ENCODE measurements at regions not wholly inside any gene's neighbourhood (a gene's known extent, or its start where the extent isn't known, plus 50 kb on each side); places are given as distances from the start of the nearest gene placed in this dataset.

GRCh38 chr6:99709062-99709461, 102.4 kb downstream of the PRDM13 start:
- in situ Hi-C loops (cut with MboI) = no loop called here
- no peaks in the 10 kb centered on the region for H3K9me1 ChIP-seq (ENCODE audit: control insufficient read depth, insufficient read depth, low read length)
- no peak overlapping the region for H3K27ac ChIP-seq (ENCODE audit: extremely low read depth, low read depth, low read length)
- no peak overlapping the region for H2AFZ ChIP-seq (ENCODE audit: low read depth, low read length)
- H3K9ac ChIP-seq (ENCODE audit: insufficient read depth in 1 of 2, low read depth in 2 of 2, low read length in 2 of 2) = no peak overlapping the region
- POLR2A ChIA-PET = no interaction called here
- intact Hi-C loops (cut with micrococcal nuclease) = no loop called here
- H3K4me3 ChIP-seq = no peak overlapping the region
- no peaks in the 10 kb centered on the region for H3K27me3 ChIP-seq (ENCODE audit: control insufficient read depth in 2 of 2, insufficient read depth in 2 of 2, low read length in 2 of 2)
- no peaks in the 10 kb centered on the region for H3K36me3 ChIP-seq (ENCODE audit: control insufficient read depth, insufficient read depth, low read length)
- no peaks in the 10 kb centered on the region for H4K20me1 ChIP-seq (replicated peaks; ENCODE audit: control insufficient read depth, insufficient read depth, low read length)
- CTCF ChIA-PET (ENCODE audit: low intra/inter-chr PET ratio) = no interaction called here
- FAIRE-seq (no peak), DNase-seq (ENCODE audit: extremely low read depth in 1 of 4, low spot score in 3 of 4) (no peak), ATAC-seq (no peak)
- H3K4me2 ChIP-seq (ENCODE audit: insufficient read depth, low read length) = no peak overlapping the region
- no peaks in the 10 kb centered on the region for H3K9me3 ChIP-seq (replicated peaks; ENCODE audit: control insufficient read depth, insufficient read depth, low read depth, low read length)
- BruUV-seq (replicated peaks) = no TSS peak
- peaks cover 0 to 6% of the 10 kb centered on the region in 2 experiments; a peak in 1 of 5 replicates for H3K4me1 ChIP-seq (replicated peaks in 1 of 2; ENCODE audit: control insufficient read depth in 2 of 2, insufficient read depth in 2 of 2, low read length in 2 of 2)
- no peaks in the 10 kb centered on the region for H3K79me2 ChIP-seq (ENCODE audit: control insufficient read depth, insufficient read depth, low read length)
- no peak for TF ChIP-seq ARID3B (CRISPR knock-in tag; IDR thresholded peaks at IDR 0.05; ENCODE audit: borderline replicate concordance)
- TF ChIP-seq MITF (IDR thresholded peaks at IDR 0.05) = no peak
- TF ChIP-seq ZNF395 (CRISPR knock-in tag; IDR thresholded peaks at IDR 0.05) = no peak
- TF ChIP-seq GMEB1 (CRISPR knock-in tag; IDR thresholded peaks at IDR 0.05) = no peak
- no peak for TF ChIP-seq BCL6 (CRISPR knock-in tag; IDR thresholded peaks at IDR 0.05)
- no peak for TF ChIP-seq ZNF77 (CRISPR knock-in tag; IDR thresholded peaks at IDR 0.05)
- TF ChIP-seq SRF (CRISPR knock-in tag; IDR thresholded peaks at IDR 0.05) = no peak
- TF ChIP-seq THAP12 (CRISPR knock-in tag; IDR thresholded peaks at IDR 0.05) = no peak
- no peak for TF ChIP-seq ZNF134 (CRISPR knock-in tag; conservative IDR thresholded peaks at IDR 0.05)
- no peak for TF ChIP-seq ZEB2 (IDR thresholded peaks at IDR 0.05)
- TF ChIP-seq MED1 (CRISPR knock-in tag; IDR thresholded peaks at IDR 0.05; ENCODE audit: borderline replicate concordance) = no peak
- no peak for TF ChIP-seq MBD2 (IDR thresholded peaks at IDR 0.05; ENCODE audit: borderline replicate concordance, low read depth)
- no peak for TF ChIP-seq ZNF232 (CRISPR knock-in tag; IDR thresholded peaks at IDR 0.05)

All from K562 (cell line).